ENCODE measurements at regions not wholly inside any gene's neighbourhood (a gene's known extent, or its start where the extent isn't known, plus 50 kb on each side); places are given as distances from the start of the nearest gene placed in this dataset.
"Not testable (repeated sequence)": the region's sequence is repeated elsewhere in the genome, so short reads cannot be mapped to it uniquely, and the experiment has no call there.

GRCh38 chr16:31581065-31581464 lies 53.4 kb downstream of the AHSP start:
- H3K4me1 ChIP-seq (ENCODE audit: insufficient read depth, low read length); H4K20me1 ChIP-seq (ENCODE audit: low read length); H3K27me3 ChIP-seq (ENCODE audit: low read length); H3K4me2 ChIP-seq (ENCODE audit: low read length); ATAC-seq; CTCF ChIA-PET; H3K4me3 ChIP-seq (ENCODE audit: low read length); H3F3A ChIP-seq (ENCODE audit: low read length, unreplicated experiment); H3K9me2 ChIP-seq (replicated peaks; ENCODE audit: low read length); intact Hi-C loops (cut with micrococcal nuclease); H3K36me3 ChIP-seq (ENCODE audit: low read depth, low read length); DNase-seq; BruUV-seq (replicated peaks); H3K27ac ChIP-seq (ENCODE audit: low read length); H3K79me2 ChIP-seq (ENCODE audit: low read length); H2AFZ ChIP-seq (ENCODE audit: low read length); H3K9ac ChIP-seq (ENCODE audit: low read length); POLR2A ChIA-PET (ENCODE audit: unreplicated experiment); H3K9me3 ChIP-seq (ENCODE audit: low read length): not testable (repeated sequence)

GRCh38 chr16:31601737-31602384 lies 74.2 kb downstream of the AHSP start:
- H3K9ac ChIP-seq (ENCODE audit: low read length); CTCF ChIA-PET; DNase-seq; H3K4me1 ChIP-seq (ENCODE audit: insufficient read depth, low read length); H3K4me3 ChIP-seq (ENCODE audit: low read length); H4K20me1 ChIP-seq (ENCODE audit: low read length); H3K9me3 ChIP-seq (ENCODE audit: low read length); H3K27me3 ChIP-seq (ENCODE audit: low read length); POLR2A ChIA-PET (ENCODE audit: unreplicated experiment); intact Hi-C loops (cut with micrococcal nuclease); ATAC-seq; H3K36me3 ChIP-seq (ENCODE audit: low read depth, low read length); H3K27ac ChIP-seq (ENCODE audit: low read length); H3K79me2 ChIP-seq (ENCODE audit: low read length); H2AFZ ChIP-seq (ENCODE audit: low read length); H3F3A ChIP-seq (ENCODE audit: low read length, unreplicated experiment); H3K4me2 ChIP-seq (ENCODE audit: low read length); H3K9me2 ChIP-seq (replicated peaks; ENCODE audit: low read length); BruUV-seq (replicated peaks): not testable (repeated sequence)

- H3F3A ChIP-seq (ENCODE audit: low read length, unreplicated experiment), result no peaks in the 10 kb centered on the region
- TF ChIP-seq EZH2phosphoT487 (IDR thresholded peaks at IDR 0.05; ENCODE audit: borderline replicate concordance, low read length) (no peak), CTCF (conservative IDR thresholded peaks at IDR 0.05; ENCODE audit: low read depth, low read length) (no peak), EZH2 (IDR thresholded peaks at IDR 0.05; ENCODE audit: low read length, unreplicated experiment) (no peak)
- no peak overlapping the region for H3K4me2 ChIP-seq (ENCODE audit: low read length)
- intact Hi-C loops (cut with micrococcal nuclease), result no loop called here
- H3K27me3 ChIP-seq (ENCODE audit: low read length), result no peaks in the 10 kb centered on the region
- POLR2A ChIA-PET (ENCODE audit: unreplicated experiment), result no interaction called here
- no peaks in the 10 kb centered on the region for H3K9me2 ChIP-seq (replicated peaks; ENCODE audit: low read length)
- ATAC-seq (no peak), DNase-seq (no peak)
- no peaks in the 10 kb centered on the region for H3K79me2 ChIP-seq (ENCODE audit: low read length)
- BruUV-seq (replicated peaks), result no TSS peak
- H3K27ac ChIP-seq (ENCODE audit: low read length), result no peak overlapping the region
- H3K4me3 ChIP-seq (ENCODE audit: low read length), result no peak overlapping the region
- H4K20me1 ChIP-seq (ENCODE audit: low read length), result no peaks in the 10 kb centered on the region
- H3K36me3 ChIP-seq (ENCODE audit: low read depth, low read length), result no peaks in the 10 kb centered on the region
- no peaks in the 10 kb centered on the region for H3K4me1 ChIP-seq (ENCODE audit: insufficient read depth, low read length)
- H3K9ac ChIP-seq (ENCODE audit: low read length), result no peak overlapping the region
- H2AFZ ChIP-seq (ENCODE audit: low read length), result no peak overlapping the region
- CTCF ChIA-PET, result no interaction called here
- no peaks in the 10 kb centered on the region for H3K9me3 ChIP-seq (ENCODE audit: low read length)
These were observed 90.4 kb downstream of the AHSP start for GRCh38 chr16:31618130-31618529.

- CTCF ChIA-PET, result no interaction called here
- intact Hi-C loops (cut with micrococcal nuclease), result no loop called here
- Histone ChIP-seq H3K27ac (ENCODE audit: low read length) (no peak overlapping the region), H3K4me2 (ENCODE audit: low read length) (no peak overlapping the region), H3K4me1 (ENCODE audit: insufficient read depth, low read length) (no peaks in the 10 kb centered on the region), H3F3A (ENCODE audit: low read length, unreplicated experiment) (no peaks in the 10 kb centered on the region), H3K79me2 (ENCODE audit: low read length) (no peaks in the 10 kb centered on the region), H3K36me3 (ENCODE audit: low read depth, low read length) (no peaks in the 10 kb centered on the region), H2AFZ (ENCODE audit: low read length) (no peak overlapping the region), H3K9me2 (replicated peaks; ENCODE audit: low read length) (no peaks in the 10 kb centered on the region), H3K9me3 (ENCODE audit: low read length) (no peaks in the 10 kb centered on the region), H3K9ac (ENCODE audit: low read length) (no peak overlapping the region), H3K27me3 (ENCODE audit: low read length) (no peaks in the 10 kb centered on the region), H3K4me3 (ENCODE audit: low read length) (no peak overlapping the region), H4K20me1 (ENCODE audit: low read length) (no peaks in the 10 kb centered on the region)
- DNase-seq (no peak), ATAC-seq (no peak)
- BruUV-seq (replicated peaks), result no TSS peak
- no peak for TF ChIP-seq EZH2phosphoT487 (IDR thresholded peaks at IDR 0.05; ENCODE audit: borderline replicate concordance, low read length)
- TF ChIP-seq CTCF (conservative IDR thresholded peaks at IDR 0.05; ENCODE audit: low read depth, low read length), result no peak
- no peak for TF ChIP-seq EZH2 (IDR thresholded peaks at IDR 0.05; ENCODE audit: low read length, unreplicated experiment)
- POLR2A ChIA-PET (ENCODE audit: unreplicated experiment), result no interaction called here
These were observed 108.7 kb downstream of the AHSP start for GRCh38 chr16:31636433-31636832.
